ENCODE measurements at regions not wholly inside any gene's neighbourhood (a gene's known extent, or its start where the extent isn't known, plus 50 kb on each side); places are given as distances from the start of the nearest gene placed in this dataset.

- TF ChIP-seq, protein P1, sequence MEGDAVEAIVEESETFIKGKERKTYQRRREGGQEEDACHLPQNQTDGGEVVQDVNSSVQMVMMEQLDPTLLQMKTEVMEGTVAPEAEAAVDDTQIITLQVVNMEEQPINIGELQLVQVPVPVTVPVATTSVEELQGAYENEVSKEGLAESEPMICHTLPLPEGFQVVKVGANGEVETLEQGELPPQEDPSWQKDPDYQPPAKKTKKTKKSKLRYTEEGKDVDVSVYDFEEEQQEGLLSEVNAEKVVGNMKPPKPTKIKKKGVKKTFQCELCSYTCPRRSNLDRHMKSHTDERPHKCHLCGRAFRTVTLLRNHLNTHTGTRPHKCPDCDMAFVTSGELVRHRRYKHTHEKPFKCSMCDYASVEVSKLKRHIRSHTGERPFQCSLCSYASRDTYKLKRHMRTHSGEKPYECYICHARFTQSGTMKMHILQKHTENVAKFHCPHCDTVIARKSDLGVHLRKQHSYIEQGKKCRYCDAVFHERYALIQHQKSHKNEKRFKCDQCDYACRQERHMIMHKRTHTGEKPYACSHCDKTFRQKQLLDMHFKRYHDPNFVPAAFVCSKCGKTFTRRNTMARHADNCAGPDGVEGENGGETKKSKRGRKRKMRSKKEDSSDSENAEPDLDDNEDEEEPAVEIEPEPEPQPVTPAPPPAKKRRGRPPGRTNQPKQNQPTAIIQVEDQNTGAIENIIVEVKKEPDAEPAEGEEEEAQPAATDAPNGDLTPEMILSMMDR (IDR thresholded peaks at IDR 0.05; ENCODE audit: borderline replicate concordance, extremely low read depth, low read length, poor library complexity, severe bottlenecking), result no peak
- no peak for TF ChIP-seq EZH2 (IDR thresholded peaks at IDR 0.05; ENCODE audit: borderline replicate concordance, low read depth, low read length, severe bottlenecking)
Measured at GRCh38 chr12:32030151-32030550, 70.9 kb downstream of the RESF1 start.
